Stimulated activated CD8-positive, alpha-beta memory T cell treated with anti-CD3 and anti-CD28 coated beads, Interleukin-2, amount 100 ng/mL, for 48 hours (primary cell): ENCODE measurements at regions not wholly inside any gene's neighbourhood (a gene's known extent, or its start where the extent isn't known, plus 50 kb on each side); places are given as distances from the start of the nearest gene placed in this dataset.

Experiments used
- DNase-seq, 2 donors: peaks; one replicate each; pipeline ENCODE4 v3.0.0-alpha.2; 2020; ENCODE audit warnings: low read depth in 2 of 2

DNA sequence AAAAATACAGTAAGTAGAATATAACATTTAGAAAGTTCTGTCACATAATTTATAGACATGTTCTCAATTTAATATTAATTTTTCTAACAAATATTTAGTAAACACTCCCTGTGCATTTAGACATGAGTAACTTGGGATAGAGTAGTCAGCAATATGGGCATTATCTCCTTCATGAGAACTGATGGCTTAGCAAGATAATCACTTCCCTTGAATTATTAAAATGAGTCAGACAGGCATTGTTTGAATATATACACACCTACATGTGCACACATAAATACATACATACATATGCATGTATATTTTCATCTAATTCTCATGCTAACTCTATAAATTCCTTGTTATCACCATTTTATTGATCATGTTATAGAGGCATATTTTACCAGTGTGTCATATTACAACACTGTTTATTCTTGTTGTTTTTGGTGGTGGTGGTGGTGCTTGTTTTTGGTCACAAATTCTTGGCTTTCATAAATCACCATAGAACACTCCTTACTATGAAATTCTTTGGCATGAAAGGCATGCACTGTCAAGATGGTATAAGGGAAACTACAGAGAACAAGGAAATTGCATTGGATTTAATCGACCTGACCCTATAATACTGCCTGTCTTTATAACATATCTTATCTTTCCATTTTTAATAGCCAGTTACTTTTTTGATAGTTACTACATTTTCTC is 434.5 kb upstream of the MANEA start:
- DNase-seq = no peak

DNA sequence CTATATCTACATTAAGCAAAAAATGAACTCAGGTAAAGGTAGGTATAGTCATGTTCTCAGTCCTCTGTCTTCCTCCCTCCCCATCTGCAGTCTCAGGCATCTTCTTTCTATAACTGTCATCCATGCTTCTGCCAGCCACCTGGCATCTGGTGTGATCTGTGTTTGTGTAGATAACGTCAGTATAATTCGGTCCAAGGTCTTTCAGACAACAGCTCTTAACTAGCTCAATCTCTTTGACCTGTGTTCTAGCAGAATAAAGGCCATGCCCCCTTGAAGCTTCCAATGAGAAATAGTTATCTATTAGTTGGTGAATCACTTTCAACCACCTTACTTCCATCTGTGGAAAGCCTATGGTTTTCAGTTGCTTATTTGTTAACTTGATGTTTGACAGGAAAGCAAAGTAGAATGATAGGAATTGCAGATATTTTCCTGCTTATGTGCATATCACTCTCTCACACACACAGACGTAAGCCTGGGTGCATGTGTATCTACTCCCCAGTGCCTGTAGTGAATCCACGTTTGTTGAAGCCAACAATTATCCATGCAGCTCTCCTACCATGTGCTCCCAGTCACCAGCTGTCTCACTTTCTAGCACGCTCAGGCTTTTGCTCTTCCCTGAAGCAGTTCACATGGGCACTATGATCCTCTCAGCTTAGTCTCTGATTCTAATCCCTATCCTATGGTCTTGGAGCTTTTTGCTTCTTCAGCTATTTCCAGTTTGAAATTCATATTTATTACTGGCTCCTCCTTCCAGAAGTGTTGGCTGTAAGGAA is 433.7 kb upstream of the MANEA start:
- DNase-seq = no peak

DNA sequence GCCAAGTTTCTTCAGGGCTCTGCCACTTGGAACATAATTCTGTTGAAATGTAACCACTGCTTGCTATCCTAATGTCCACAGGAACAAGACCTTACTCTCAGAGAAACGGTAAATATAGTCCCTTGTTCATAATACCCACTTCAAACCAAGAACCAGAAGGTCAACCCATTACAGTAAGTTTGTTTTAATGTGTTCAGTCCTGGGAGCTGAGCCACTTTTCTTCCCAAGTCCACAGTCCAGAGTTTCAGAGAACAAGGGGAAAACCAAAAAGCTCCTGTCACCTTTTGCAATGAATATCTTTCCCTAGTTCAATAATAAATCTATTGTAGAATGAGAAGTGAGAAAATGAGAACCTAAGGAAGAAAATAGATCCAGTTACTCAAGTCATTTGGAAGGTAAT is 431.9 kb upstream of the MANEA start:
- DNase-seq = no peak

DNA sequence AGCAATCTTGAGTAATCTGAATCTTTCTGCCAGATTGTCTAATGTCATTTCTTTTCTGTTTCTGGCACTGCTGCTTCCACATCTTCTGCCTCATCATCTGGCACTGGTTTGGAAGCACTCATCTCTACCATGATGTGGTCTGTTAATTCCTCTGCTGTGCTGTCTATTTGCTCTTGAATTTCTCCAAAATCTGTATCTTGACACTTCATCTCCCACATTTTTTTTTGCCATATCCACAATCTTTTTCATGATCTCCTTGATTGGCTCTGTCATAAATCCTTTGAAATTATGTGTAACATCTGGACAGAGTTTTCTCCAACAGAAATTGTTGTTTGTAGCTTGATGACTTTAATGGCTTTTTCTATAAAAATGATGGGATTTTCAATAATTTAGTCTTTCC is 417.8 kb upstream of the MANEA start:
- no peak for DNase-seq

DNA sequence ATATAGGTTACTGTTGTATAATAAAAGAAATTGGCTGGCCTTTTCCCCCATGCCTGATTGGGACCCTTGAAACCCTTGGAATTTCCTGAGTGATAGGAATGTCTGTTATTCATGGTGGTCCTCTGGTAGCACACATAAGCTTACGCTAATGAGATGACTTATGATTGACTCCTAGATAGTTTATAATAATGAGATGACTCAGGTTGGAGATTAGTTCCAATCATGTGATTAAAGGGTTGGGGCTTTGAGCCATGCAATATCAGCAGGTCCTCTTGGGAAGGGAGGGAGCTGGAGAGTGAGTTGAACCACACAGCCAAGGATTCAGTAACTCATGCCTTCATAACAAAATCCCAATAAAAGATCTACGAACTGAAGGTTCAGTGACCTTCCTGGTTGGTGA is 407.6 kb upstream of the MANEA start:
- DNase-seq = no peak

DNA sequence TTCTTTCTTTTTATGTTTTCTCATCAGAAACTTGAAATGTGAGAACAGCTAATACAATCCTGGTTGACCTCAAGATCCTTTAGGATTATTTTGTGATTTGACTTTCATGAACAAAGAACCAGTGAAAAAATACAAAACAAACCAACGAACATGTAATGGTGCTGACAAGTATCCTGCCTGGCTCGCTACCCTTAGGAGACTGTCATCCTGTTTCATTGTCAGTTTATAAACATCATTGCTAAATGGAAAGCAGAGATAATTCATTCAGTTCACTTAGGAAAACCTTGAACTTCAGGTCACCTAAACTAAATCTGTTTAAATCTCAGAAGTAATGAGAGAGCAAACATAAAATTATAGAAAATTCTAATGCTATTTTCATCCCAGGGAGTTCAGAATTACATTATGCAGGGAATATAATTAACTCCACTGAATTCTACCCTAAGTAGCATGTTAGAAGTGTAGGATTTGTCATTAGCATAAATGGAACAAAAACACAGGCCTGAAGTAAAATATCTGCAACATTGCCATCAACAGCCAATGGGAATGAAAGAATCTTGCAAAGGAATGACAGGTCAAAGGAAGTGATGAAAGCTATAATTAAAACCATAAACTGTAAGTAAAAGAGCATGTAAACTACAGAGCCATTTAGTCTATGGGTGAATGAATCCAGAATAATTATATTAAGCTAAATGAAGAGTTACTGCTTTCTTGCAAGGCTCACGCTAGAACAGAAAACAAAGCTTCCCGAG is 401.2 kb upstream of the MANEA start:
- no peak for DNase-seq

DNA sequence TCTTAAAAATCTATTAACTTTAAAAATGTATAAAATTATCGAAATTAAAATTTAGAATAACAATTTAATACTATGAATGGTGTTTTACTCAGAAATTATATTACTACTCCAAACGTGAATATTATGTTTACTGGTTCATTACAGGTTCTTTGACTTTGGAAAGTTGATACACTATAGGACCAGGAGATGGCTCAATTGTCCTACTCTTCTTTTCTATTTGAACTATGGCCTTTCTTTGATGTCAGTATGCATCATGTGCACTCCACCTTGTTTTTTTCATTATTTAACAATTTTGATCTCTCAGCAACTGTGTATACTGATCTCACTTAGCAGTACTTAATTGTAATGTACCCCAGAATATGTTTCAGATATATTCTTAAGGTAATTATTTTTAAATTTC is 391.5 kb upstream of the MANEA start:
- no peak for DNase-seq

DNA sequence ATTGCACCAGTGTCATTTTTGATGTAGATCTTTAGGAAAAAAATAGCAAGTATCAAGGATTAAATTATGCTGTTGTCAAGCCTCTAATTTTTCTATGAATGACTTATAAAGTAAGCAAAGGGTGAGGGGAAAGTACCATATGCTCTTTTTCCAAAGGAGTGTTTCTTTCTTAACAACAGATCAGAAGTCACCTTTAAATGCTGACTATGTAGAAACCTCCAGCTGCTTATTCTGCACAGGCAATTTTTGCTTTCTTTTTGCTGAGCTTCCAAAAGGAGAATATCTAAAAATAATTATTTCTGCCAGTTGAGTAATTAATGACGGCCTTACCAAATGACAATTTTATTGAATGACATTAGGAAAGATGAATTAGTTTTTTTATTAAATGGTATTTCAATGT is 390.6 kb upstream of the MANEA start:
- DNase-seq = no peak

DNA sequence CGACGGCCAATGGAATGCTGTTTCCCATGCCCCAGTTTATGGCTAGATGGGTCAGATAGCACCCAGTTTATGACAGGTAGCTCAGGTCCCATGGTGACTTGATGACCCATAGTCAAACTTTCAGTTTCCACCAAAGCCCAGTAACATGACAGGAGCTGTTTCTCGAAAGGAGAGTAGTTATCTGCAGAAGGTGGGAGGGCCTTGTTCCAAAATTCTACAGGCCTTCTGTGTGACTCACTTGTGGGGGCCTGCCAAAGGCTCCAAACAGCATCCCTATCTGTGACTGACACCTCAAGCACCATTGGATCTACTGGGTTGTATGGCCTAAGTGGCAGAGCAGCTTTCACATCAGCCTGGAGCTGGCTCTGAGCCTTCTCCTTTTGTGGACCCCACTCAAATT is 379.7 kb upstream of the MANEA start:
- no peak for DNase-seq

DNA sequence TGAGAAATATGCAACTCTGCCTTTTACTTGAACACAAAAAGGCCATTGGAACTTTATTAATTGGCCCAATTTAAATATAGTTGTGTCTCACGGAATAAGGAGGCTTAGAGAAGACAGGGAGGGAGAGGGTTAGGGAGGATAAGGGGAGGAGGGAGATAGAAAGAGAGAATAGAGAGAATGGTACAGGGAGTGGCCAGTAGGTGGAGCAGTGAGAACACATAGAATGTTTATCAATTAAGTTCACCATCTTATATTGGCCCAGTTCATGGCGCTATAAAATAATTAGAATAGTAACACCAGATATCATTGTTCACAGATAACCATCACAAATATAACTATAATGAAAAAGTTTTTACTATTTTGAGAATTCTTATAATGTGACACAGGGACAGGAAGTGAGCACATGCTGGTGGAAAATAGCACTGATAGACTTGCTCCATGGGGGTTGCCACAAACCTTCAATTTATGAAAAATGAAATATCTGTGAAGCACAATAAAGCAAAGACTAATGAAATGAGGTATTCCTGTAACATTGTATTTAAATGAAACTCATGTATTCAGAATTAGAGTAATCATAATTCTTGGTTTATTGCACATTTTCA is 374.1 kb upstream of the MANEA start:
- no peak for DNase-seq

DNA sequence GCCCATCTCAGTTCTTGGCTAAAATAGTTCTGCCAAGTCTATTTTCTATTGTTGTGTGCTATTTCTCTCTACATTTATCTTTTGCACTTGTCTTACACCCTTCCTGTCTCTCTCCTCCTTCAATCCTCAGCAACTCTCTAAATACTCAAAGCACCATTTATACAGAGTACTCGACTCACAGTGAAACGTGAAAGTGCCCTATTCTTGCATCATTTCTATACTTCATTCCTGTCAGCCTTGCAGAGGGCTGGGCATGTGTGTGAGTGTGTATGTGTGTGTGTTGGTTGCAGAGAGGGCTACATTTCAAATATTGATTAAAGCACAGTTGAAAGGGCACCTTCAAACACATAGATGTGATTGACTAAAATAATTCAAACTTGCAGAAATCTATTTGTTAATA is 373.2 kb upstream of the MANEA start:
- DNase-seq = no peak

DNA sequence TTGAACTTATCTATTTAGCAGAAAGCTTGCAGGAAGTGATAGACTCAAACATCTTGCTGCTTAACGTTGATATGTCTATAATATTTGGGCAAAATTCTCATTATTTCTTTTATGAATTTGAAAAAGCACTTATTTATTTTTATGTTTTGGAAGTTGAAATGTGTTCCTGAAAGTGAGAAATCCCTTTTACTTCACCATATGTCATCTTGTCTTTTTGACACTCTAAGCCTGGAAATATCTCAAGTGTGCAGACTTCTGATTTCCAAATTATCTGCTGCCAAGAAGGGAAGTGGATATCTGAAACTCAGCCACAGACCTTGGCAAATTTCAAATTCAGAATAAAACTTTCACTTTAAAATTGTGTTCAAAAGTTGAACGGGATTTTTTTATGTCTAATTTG is 368.7 kb upstream of the MANEA start:
- no peak for DNase-seq

DNA sequence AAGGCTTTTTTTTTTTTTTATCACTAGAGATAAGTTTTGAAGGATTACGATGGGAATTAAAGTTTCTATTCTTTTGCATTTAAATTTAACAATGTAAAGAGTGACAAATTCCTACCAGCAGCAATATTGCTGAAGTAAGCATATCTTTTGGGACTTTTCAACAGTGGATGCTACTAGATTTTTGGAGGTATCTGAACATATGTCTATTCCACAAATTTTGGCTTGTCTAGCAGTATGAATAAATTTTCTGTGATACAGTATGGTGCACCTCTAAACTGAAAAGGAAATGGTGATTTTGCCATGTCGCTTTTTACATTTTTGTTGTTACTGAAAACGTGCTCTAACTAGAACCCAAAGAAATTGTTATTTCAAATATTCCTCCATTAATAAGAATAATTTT is 368.3 kb upstream of the MANEA start:
- no peak for DNase-seq

DNA sequence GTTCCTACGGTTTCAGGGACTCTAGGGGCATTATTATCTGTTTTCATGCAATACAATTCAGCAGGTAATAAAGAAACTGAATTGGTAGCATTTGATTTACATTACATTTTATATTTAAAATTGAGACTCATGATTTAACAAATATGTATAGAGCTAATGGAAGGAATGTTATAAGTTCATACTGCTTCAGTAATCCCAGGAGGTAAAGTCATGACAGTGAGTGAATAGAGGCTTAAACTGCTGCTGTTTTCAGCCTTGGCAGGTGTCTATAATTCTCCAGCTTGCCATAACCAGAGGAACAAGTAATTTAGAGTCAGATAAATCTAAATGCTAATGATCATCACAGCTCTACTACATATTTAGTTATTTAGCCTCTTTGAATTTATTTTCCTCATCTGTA is 360.8 kb upstream of the MANEA start:
- DNase-seq = no peak

DNA sequence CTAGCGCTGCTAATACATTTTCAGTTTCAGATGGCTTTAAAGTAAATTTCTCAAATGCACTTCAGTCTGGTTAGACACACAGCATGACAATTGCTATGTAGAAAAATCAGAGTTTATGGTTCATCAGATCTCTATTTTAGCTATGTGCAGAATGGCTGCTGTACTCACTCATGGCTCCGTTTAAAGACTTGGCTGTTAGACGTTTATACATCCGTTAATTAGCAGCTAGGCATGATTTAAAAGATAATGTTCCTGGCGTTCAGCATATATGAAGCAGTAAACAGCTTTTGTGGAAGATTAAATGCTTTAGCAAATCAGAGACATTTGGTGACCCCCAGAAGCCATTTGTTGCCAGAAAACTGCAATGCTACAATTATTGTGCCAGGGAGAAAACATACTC is 350.0 kb upstream of the MANEA start:
- no peak for DNase-seq

DNA sequence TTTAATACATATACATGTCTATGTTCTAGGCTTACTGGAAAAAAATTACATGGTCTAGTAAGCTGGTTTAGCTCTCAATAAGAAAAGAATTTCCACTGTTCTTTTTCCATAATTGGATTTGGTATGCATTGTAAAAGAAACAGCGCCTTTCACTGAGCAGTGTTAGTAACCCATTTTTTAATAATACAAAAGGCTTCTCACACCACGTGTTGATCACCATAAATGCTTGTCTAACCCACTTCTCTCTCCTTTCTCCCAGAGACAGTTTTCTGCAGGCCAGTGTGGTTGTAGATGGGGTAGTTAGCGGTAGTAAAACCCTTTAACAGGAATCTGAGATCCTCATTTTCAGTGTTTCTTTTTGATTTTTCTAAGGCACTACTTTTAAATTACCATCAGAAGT is 348.7 kb upstream of the MANEA start:
- no peak for DNase-seq

DNA sequence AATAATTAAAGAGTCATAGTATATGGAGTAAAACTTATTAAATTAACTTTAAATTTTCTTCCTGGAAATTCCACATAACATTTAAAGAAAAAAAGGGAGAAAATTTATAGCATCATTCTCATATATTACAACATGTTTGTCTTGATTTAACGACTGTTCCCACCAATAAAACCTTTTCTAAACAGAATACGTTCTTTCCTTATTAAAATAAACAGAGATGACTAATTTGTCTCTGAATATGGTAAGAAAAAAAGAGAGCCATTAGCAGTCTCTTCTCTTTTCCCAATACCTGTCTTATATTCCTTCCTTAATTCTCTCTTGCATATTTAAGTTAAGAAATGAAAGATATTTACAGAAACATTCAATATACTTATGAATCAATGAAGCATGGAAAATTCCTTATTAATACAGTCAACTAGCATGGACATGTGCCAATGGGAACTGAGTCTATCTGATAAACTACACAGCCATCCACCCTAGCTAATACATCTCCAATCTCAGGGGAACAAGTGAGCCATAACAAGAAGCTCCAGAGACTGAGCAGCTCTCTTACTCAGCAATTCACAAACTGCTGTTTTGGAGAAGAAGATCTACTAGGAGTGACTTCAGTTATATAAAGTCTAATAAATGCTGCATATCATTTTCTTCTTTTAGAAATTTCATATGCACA is 347.1 kb upstream of the MANEA start:
- no peak for DNase-seq

DNA sequence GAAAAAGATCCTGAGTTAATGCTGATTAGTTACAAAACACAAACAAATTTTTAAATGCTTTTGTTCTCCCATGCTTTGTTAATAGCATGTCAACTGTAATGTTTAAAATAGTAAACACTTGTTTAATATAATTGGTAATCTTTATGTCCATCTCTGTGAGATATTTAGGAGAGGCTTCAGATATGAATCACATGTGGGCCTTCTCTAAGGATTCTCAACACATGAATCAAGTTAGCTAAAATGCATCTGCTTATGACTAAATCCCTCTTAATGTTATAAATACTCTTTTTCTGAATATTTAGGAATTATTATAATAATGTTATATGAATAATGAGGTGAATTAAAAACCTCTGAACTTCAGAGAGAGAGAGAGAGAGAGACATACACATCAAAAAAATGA is 345.9 kb upstream of the MANEA start:
- DNase-seq = no peak

DNA sequence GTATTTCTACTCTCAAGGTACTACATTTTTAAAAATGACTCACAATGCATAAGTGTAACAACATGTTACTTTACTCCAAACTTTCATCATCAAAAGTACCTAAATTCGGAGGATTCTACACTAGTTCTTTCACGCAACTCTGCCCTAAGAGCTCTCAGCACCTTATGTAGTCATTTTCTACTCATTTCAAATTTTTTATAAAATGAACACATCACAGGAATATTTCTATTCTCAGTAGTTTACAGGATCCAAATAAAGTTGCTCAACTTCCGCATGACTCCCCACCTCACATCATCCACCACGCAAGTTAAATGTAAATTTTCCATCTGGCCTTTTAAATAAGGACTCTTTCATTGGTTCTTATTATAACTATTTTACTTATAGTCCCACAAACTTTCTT is 344.9 kb upstream of the MANEA start:
- no peak for DNase-seq

DNA sequence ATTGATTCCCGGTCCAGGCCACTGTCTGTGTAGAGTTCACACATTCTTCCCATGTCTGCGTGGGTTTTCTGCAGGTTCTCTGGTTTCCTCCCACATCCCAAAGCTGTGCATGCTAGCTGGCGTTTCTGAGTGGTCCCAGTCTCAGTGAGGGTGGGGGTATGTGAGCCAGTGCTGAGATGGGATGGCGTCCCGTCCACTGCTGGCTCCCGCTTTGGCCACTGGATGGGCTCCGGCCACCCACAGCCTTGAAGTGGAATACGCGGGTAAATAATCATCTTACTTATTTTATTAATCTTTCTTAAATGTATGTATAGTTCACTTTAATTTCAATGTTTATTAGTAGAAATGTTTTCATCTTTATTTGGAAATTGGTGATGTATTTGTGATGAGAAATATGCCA is 343.5 kb upstream of the MANEA start:
- DNase-seq = no peak

DNA sequence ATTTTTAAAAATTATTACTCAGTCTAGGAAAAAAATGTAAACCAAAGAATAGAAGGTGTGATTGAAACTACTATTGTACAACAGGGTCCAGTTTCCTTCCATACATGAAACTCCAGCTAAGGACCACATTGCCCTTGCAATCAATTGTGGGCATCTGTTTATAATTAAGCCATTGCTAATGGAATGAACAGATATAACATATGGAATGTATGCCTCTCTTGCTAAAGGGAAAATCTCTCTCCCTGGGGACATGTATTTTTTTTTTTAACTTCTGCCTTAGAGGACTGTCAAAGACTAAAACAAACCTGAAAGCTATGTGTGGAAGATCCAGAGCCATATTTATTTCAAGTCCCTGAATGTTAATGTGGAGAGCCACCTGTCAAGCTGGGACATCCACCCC is 336.8 kb upstream of the MANEA start:
- no peak for DNase-seq

DNA sequence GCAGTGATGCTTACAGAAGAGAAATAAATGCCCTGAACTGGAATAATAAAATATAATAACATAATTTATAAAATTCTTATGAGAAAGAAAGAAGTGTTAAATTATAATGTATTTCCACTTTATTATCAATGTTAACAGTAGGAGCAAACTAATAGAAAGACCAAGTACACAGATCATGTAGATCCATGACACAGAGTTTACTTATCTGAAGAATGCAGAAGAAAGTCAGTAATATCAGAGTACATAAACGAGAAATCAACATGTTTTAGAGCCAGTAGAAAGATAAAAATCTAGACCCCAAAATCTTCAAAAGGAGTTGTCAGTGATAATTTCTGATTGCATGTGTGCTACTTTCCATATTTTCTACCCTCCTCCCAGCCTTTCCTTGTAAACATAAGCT is 334.8 kb upstream of the MANEA start:
- DNase-seq = no peak
